ENCODE measurements at regions not wholly inside any gene's neighbourhood (a gene's known extent, or its start where the extent isn't known, plus 50 kb on each side); places are given as distances from the start of the nearest gene placed in this dataset.

DNA sequence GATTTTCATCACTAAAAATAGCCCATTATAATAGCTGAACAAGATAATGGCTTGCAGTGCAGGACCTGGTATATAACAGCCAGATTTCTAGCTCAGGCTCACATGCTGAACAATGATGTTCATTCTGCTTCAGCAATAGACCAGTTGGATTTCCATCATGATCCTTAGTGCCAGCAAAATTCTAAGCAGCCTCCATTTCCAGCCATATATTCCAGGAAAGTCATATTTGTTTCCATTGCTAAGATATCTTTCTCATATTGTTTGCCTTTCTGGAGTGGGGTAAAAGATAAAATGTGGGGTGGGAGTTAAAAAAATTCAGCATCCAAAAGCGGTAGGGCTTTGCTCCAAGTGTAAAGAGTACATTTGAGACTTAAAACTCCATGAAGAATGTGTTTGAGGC, 2344.1 kb downstream of the PCDH7 start:
- no peaks in the 10 kb centered on the region for H3K36me3 ChIP-seq (ENCODE audit: control insufficient read depth, insufficient read depth, low read length)
- no peak overlapping the region for H3K4me3 ChIP-seq (ENCODE audit: low read depth, low read length)
- no peak for DNase-seq (ENCODE audit: low read depth)
- H3K27me3 ChIP-seq (ENCODE audit: control insufficient read depth, insufficient read depth, low read length) = no peaks in the 10 kb centered on the region
- TF ChIP-seq, protein P1, sequence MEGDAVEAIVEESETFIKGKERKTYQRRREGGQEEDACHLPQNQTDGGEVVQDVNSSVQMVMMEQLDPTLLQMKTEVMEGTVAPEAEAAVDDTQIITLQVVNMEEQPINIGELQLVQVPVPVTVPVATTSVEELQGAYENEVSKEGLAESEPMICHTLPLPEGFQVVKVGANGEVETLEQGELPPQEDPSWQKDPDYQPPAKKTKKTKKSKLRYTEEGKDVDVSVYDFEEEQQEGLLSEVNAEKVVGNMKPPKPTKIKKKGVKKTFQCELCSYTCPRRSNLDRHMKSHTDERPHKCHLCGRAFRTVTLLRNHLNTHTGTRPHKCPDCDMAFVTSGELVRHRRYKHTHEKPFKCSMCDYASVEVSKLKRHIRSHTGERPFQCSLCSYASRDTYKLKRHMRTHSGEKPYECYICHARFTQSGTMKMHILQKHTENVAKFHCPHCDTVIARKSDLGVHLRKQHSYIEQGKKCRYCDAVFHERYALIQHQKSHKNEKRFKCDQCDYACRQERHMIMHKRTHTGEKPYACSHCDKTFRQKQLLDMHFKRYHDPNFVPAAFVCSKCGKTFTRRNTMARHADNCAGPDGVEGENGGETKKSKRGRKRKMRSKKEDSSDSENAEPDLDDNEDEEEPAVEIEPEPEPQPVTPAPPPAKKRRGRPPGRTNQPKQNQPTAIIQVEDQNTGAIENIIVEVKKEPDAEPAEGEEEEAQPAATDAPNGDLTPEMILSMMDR (IDR thresholded peaks at IDR 0.05; ENCODE audit: insufficient read depth, low read length, poor library complexity, severe bottlenecking) = no peak

GRCh38 chr4:33065749-33066148, 2345.6 kb downstream of the PCDH7 start:
- no peak overlapping the region for H3K4me3 ChIP-seq (ENCODE audit: low read depth, low read length)
- DNase-seq (ENCODE audit: low read depth) = no peak
- TF ChIP-seq, protein P1 (IDR thresholded peaks at IDR 0.05; ENCODE audit: insufficient read depth, low read length, poor library complexity, severe bottlenecking) = no peak

DNA sequence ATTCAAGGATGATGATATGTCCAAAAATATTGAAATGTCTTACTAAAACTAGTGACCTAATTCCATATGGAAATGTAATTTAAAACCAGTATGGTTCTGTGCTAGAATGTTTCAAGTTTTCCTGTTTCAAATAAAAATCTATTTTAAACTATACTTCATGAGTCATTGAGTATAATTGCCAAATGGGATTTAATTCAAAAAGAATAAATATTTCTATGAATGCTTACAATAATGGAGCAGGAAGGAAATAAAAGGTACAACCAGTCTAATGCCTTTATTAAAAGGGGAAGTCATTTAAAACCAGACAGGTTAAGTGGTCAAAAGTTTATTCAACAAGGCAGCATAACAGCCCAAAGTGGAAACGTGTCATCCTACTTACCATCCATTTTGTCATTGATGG, 2347.1 kb downstream of the PCDH7 start:
- Histone ChIP-seq H3K36me3 (ENCODE audit: control insufficient read depth, insufficient read depth, low read length) (no peaks in the 10 kb centered on the region), H3K27me3 (ENCODE audit: control insufficient read depth, insufficient read depth, low read length) (no peaks in the 10 kb centered on the region), H3K4me3 (ENCODE audit: low read depth, low read length) (no peak overlapping the region)
- no peak for DNase-seq (ENCODE audit: low read depth)
- TF ChIP-seq, protein P1 (IDR thresholded peaks at IDR 0.05; ENCODE audit: insufficient read depth, low read length, poor library complexity, severe bottlenecking) = no peak

More at GRCh38 chr4:33065749-33066148, 2345.6 kb downstream of the PCDH7 start:
- no peaks in the 10 kb centered on the region for H3K27me3 ChIP-seq (ENCODE audit: control insufficient read depth, insufficient read depth, low read length)
- no peaks in the 10 kb centered on the region for H3K36me3 ChIP-seq (ENCODE audit: control insufficient read depth, insufficient read depth, low read length)

- no peaks in the 10 kb centered on the region for H3K27me3 ChIP-seq (ENCODE audit: control insufficient read depth, insufficient read depth, low read length)
- DNase-seq (ENCODE audit: low read depth) = no peak
- H3K36me3 ChIP-seq (ENCODE audit: control insufficient read depth, insufficient read depth, low read length) = no peaks in the 10 kb centered on the region
- TF ChIP-seq, protein P1 (IDR thresholded peaks at IDR 0.05; ENCODE audit: insufficient read depth, low read length, poor library complexity, severe bottlenecking) = no peak
- H3K4me3 ChIP-seq (ENCODE audit: low read depth, low read length) = no peak overlapping the region
Observed at GRCh38 chr4:33068539-33068938, 2348.4 kb downstream of the PCDH7 start.

DNA sequence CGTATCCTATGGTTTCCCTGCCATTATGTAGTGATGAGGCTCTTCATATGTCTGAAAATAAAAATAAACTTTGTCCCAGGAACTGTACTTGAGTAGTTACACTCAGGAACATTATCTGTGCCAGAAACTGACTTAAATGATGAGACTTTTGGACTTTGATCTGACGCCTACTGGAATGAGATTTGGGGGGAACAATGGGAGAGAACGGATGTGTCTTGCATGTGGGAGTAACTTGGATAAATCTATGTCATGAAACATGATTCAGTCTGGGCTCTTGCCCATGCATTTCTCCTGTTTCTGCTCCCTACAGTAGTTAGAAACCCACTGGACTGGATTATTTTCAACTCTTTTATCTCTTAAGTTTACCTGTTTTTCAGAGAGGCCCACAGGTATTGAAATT, 2351.4 kb downstream of the PCDH7 start:
- Histone ChIP-seq H3K36me3 (ENCODE audit: control insufficient read depth, insufficient read depth, low read length) (no peaks in the 10 kb centered on the region), H3K27me3 (ENCODE audit: control insufficient read depth, insufficient read depth, low read length) (no peaks in the 10 kb centered on the region), H3K4me3 (ENCODE audit: low read depth, low read length) (no peak overlapping the region)
- TF ChIP-seq, protein P1 (IDR thresholded peaks at IDR 0.05; ENCODE audit: insufficient read depth, low read length, poor library complexity, severe bottlenecking) = no peak
- DNase-seq (ENCODE audit: low read depth) = no peak

DNA sequence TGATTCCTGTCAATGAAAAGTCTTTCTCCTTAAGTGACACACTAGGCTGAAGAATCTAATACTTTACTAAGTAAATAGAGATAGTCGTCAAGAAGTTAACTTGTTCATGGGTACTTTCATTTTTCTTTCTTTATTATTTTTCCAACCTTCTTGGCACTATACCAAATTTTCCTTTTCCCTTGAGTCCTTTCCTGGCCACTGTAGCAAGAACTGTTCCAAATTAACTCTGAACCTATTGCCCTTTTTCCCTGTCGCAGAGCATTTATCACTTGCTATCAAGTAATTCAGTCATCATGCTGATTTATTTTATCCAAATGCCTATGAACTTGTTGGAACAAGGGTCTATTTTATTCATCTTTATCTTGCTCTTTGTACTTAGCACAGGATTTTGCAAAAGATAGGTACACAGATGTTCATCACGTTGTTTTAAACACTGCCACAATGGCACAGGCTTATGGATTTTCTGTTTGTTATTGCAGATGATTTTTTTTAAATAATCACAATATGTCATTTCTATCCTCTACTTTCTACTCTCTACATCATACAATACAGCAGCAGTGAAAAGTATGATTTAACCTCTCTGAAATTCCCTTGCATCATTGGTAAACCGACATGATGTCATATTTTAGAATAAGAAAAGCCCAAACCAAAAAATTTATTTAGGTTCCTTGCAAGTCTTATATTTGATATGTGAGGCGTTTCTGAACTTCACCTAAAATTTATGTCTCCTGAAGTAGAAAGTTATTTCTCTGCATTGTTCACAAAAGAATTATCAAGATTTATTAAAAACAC, 2352.3 kb downstream of the PCDH7 start:
- H3K27me3 ChIP-seq (ENCODE audit: control insufficient read depth, insufficient read depth, low read length) = no peaks in the 10 kb centered on the region
- no peak for DNase-seq (ENCODE audit: low read depth)
- H3K4me3 ChIP-seq (ENCODE audit: low read depth, low read length) = no peak overlapping the region
- TF ChIP-seq, protein P1 (IDR thresholded peaks at IDR 0.05; ENCODE audit: insufficient read depth, low read length, poor library complexity, severe bottlenecking) = no peak
- H3K36me3 ChIP-seq (ENCODE audit: control insufficient read depth, insufficient read depth, low read length) = no peaks in the 10 kb centered on the region

Data from kidney epithelial cell (primary cell).